ENCODE measurements at regions not wholly inside any gene's neighbourhood (a gene's known extent, or its start where the extent isn't known, plus 50 kb on each side); places are given as distances from the start of the nearest gene placed in this dataset.

GRCh38 chr13:100734194-100734720, 59.7 kb upstream of the TMTC4 start (continued):
- TF ChIP-seq ZSCAN12 (CRISPR knock-in tag; IDR thresholded peaks at IDR 0.05) (no peak), LBX2 (CRISPR knock-in tag; IDR thresholded peaks at IDR 0.05; ENCODE audit: borderline replicate concordance) (no peak), HMG20B (CRISPR knock-in tag; conservative IDR thresholded peaks at IDR 0.05) (peak; percentile 91), SRSF9 (IDR thresholded peaks at IDR 0.05; ENCODE audit: borderline replicate concordance, insufficient read depth, low read depth, low read length, poor library complexity, severe bottlenecking) (no peak), ZNF275 (CRISPR knock-in tag; IDR thresholded peaks at IDR 0.05; ENCODE audit: borderline replicate concordance) (no peak), ZBTB7A (CRISPR knock-in tag; IDR thresholded peaks at IDR 0.05) (no peak), CENPX (CRISPR knock-in tag; IDR thresholded peaks at IDR 0.05) (no peak), HNF4A (CRISPR knock-in tag; IDR thresholded peaks at IDR 0.05) (peak; percentile 93), POGZ (CRISPR knock-in tag; IDR thresholded peaks at IDR 0.05) (peak; percentile 79), U2AF1 (optimal IDR thresholded peaks at IDR 0.05; ENCODE audit: low read depth, low read length) (no peak), BORCS8-MEF2B (CRISPR knock-in tag; IDR thresholded peaks at IDR 0.05) (no peak), THRA (CRISPR knock-in tag; IDR thresholded peaks at IDR 0.05; ENCODE audit: borderline replicate concordance) (peak; percentile 65; the same call in 1 of the 2 replicates), ZBED4 (CRISPR knock-in tag; IDR thresholded peaks at IDR 0.05; ENCODE audit: borderline replicate concordance) (peak; percentile 42; the same call in 1 of the 2 replicates), ZNF362 (CRISPR knock-in tag; IDR thresholded peaks at IDR 0.05; ENCODE audit: borderline replicate concordance) (no peak), ZNF496 (CRISPR knock-in tag; IDR thresholded peaks at IDR 0.05; ENCODE audit: insufficient replicate concordance) (no peak), NR0B2 (CRISPR knock-in tag; IDR thresholded peaks at IDR 0.05) (no peak), KLF9 (CRISPR knock-in tag; IDR thresholded peaks at IDR 0.05; ENCODE audit: low read depth) (no peak), ZXDC (CRISPR knock-in tag; IDR thresholded peaks at IDR 0.05) (no peak)
